Stimulated activated CD8-positive, alpha-beta memory T cell treated with anti-CD3 and anti-CD28 coated beads, Interleukin-7, amount 100 ng/mL, for 1 hour (primary cell): ENCODE measurements at regions not wholly inside any gene's neighbourhood (a gene's known extent, or its start where the extent isn't known, plus 50 kb on each side); places are given as distances from the start of the nearest gene placed in this dataset.

ENCODE experiments used
- DNase-seq, 2 donors: peaks; one replicate each; pipeline ENCODE4 v3.0.0-alpha.2; 2020; ENCODE audit warnings: low read depth in 2 of 2

- DNase-seq: no peak
Measured at GRCh38 chr2:16258350-16258749, 318.0 kb downstream of the MYCN start.

- no peak for DNase-seq
Measured at GRCh38 chr2:16257322-16258028, 317.1 kb downstream of the MYCN start.

- no peak for DNase-seq
Measured at GRCh38 chr2:16256601-16257321, 316.4 kb downstream of the MYCN start.

- no peak for DNase-seq
Measured at GRCh38 chr2:16255120-16255519, 314.8 kb downstream of the MYCN start.

- DNase-seq: no peak
Measured at GRCh38 chr2:16254356-16254965, 314.1 kb downstream of the MYCN start.

- DNase-seq: no peak
Measured at GRCh38 chr2:16253291-16253690, 312.9 kb downstream of the MYCN start.

- DNase-seq: no peak
Measured at GRCh38 chr2:16252891-16253290, 312.5 kb downstream of the MYCN start.

GRCh38 chr2:16252251-16252650, 311.9 kb downstream of the MYCN start:
- no peak for DNase-seq

- DNase-seq: no peak
Measured at GRCh38 chr2:16251511-16252225, 311.3 kb downstream of the MYCN start.

GRCh38 chr2:16250886-16251285, 310.5 kb downstream of the MYCN start:
- DNase-seq: no peak

- no peak for DNase-seq
Measured at GRCh38 chr2:16250466-16250865, 310.1 kb downstream of the MYCN start.

GRCh38 chr2:16250056-16250425, 309.7 kb downstream of the MYCN start:
- DNase-seq: no peak

- no peak for DNase-seq
Measured at GRCh38 chr2:16249246-16250055, 309.1 kb downstream of the MYCN start.

GRCh38 chr2:16248571-16249105, 308.3 kb downstream of the MYCN start:
- DNase-seq: no peak

- DNase-seq: no peak
Measured at GRCh38 chr2:16247326-16248122, 307.2 kb downstream of the MYCN start.

- DNase-seq: no peak
Measured at GRCh38 chr2:16246911-16247310, 306.6 kb downstream of the MYCN start.

- DNase-seq: no peak
Measured at GRCh38 chr2:16246281-16246850, 306.0 kb downstream of the MYCN start.

GRCh38 chr2:16245481-16246054, 305.2 kb downstream of the MYCN start:
- DNase-seq: no peak

GRCh38 chr2:16244966-16245320, 304.6 kb downstream of the MYCN start:
- DNase-seq: no peak
